HepG2 (cell line): ENCODE measurements at regions not wholly inside any gene's neighbourhood (a gene's known extent, or its start where the extent isn't known, plus 50 kb on each side); places are given as distances from the start of the nearest gene placed in this dataset.

Experiments used
- ATAC-seq: fragments of 200-7000 bp; cut with Tn5 transposase; 3 replicates; pipeline ENCODE4 v1.9.1; 2020; ENCODE audit warnings: mild to moderate bottlenecking, moderate library complexity
- BruUV-seq: library from RNA; stranded (reverse); fragments of 400-500 nt; replicated peaks from 2 replicates; lab custom pipeline; 2021; lab: Mats Ljungman, UMichigan
- CTCF ChIA-PET: fragments of 300-600 bp; formaldehyde crosslinking; extraction: SDS; loops from one replicate; lab custom pipeline; 2021; ENCODE audit warnings: low total read pairs, inconsistent platforms, low intra/inter-chr PET ratio; lab: Yijun Ruan, JAX
- POLR2A ChIA-PET: fragments of 350-600 bp; sonication (Branson Sonifier 250); formaldehyde crosslinking; loops from one replicate; lab custom pipeline; 2020; ENCODE audit warnings: antibody characterized with exemption, inconsistent platforms; lab: Yijun Ruan, JAX
- DNase-seq: peaks from one replicate; pipeline ENCODE4 v3.0.0-alpha.2; 2015; ENCODE audit warnings: low spot score
- FAIRE-seq: peaks from 3 replicates; lab custom pipeline; 2011; peaks lifted over from hg19 to GRCh38; lab: Jason Lieb, UNC
- H2AFZ ChIP-seq: one replicate; pipeline ENCODE4 v1.6.1; 2011; ENCODE audit warnings: low read length, inconsistent platforms
- H3K27ac ChIP-seq: fragments of 300-600 bp; 3 replicates; pipeline ENCODE4 v1.8.0; 2011; ENCODE audit warnings: mixed run types, mild to moderate bottlenecking, mixed read lengths, low read length, inconsistent platforms; ENCODE audit not compliant: insufficient read depth; ENCODE audit errors: extremely low read length
- H3K27me3 ChIP-seq, 2 experiments: fragments of 200-600 bp in 1 of 2; 2 replicates in 1 of 2; 3 replicates in 1 of 2; pipeline versions ENCODE4 v1.6.0 to v1.8.0; 2011; ENCODE audit warnings: low read length in 2 of 2, mild to moderate bottlenecking in 2 of 2, moderate library complexity in 2 of 2, inconsistent platforms in 1 of 2; ENCODE audit not compliant: insufficient read depth in 2 of 2, control insufficient read depth in 1 of 2
- H3K36me3 ChIP-seq, 2 experiments: fragments of 200-600 bp in 1 of 2; replicated peaks in 1 of 2; 2 replicates in 1 of 2; 3 replicates in 1 of 2; pipeline versions ENCODE4 v1.5.1 to v1.8.0; 2011; ENCODE audit warnings: low read length in 2 of 2, inconsistent platforms in 1 of 2; ENCODE audit not compliant: insufficient read depth in 2 of 2, control insufficient read depth in 1 of 2
- H3K4me1 ChIP-seq: 2 replicates; pipeline ENCODE4 v1.5.1; 2012; ENCODE audit warnings: low read length, inconsistent platforms; ENCODE audit not compliant: insufficient read depth
- H3K4me2 ChIP-seq: 2 replicates; pipeline ENCODE4 v1.6.0; 2011; ENCODE audit warnings: low read depth, low read length, inconsistent platforms
- H3K4me3 ChIP-seq, 3 experiments: fragments of 200-600 bp in 1 of 3; sonication (generic), shearing (Covaris generic) in 1 of 3; replicated peaks in 1 of 3; 2 replicates each; pipeline ENCODE4 v1.5.1; 2011 to 2016; ENCODE audit warnings: low read length in 3 of 3, inconsistent platforms in 2 of 3, low read depth in 2 of 3, mild to moderate bottlenecking in 2 of 3, control low read depth in 1 of 3, mixed read lengths in 1 of 3; ENCODE audit not compliant: insufficient read depth in 1 of 3
- H3K79me2 ChIP-seq: one replicate; pipeline ENCODE4 v1.6.1; 2011; ENCODE audit warnings: low read length, inconsistent platforms; ENCODE audit not compliant: insufficient read depth
- H3K9ac ChIP-seq: 2 replicates; pipeline ENCODE4 v1.6.0; 2011; ENCODE audit warnings: mild to moderate bottlenecking, low read depth, low read length, inconsistent platforms; ENCODE audit not compliant: insufficient read depth
- H3K9me3 ChIP-seq: 2 replicates; pipeline ENCODE4 v1.5.1; 2012; ENCODE audit warnings: mild to moderate bottlenecking, low read length
- H4K20me1 ChIP-seq: 2 replicates; pipeline ENCODE4 v1.6.0; 2011; ENCODE audit warnings: inconsistent platforms, mild to moderate bottlenecking, low read length, moderate library complexity; ENCODE audit not compliant: insufficient read depth
- ELF4 ChIP-seq: sonication (generic); formaldehyde crosslinking; IDR thresholded peaks from 2 replicates; pipeline ENCODE4 v1.5.0; 2020; ENCODE audit warnings: missing genetic modification reagents, mild to moderate bottlenecking, moderate library complexity, borderline replicate concordance
- ZNF280D ChIP-seq: sonication (generic); formaldehyde crosslinking; IDR thresholded peaks from 2 replicates; pipeline ENCODE4 v1.5.1; 2020; ENCODE audit warnings: mild to moderate bottlenecking, missing genetic modification reagents
- ZNF335 ChIP-seq: sonication (generic); formaldehyde crosslinking; IDR thresholded peaks from 2 replicates; pipeline ENCODE4 v1.4.0; 2020; ENCODE audit warnings: missing genetic modification reagents
- ZNF614 ChIP-seq: IDR thresholded peaks from 2 replicates; pipeline ENCODE4 v1.6.1; 2018; ENCODE audit warnings: missing biosample characterization, missing genetic modification reagents, inconsistent platforms, borderline replicate concordance
- WGBS: methylation state at CpG from one replicate; pipeline ENCODE4 v1.1.6; 2017; ENCODE audit warnings: low lambda C conversion rate; 5-methylcytosine and 5-hydroxymethylcytosine counted together
- in situ Hi-C: cut with HindIII; loops from 2 replicates; pipeline ENCODE4 v1.10.0; 2017; ENCODE audit warnings: low pct_unique_long_range_greater_than_20kb; ENCODE audit not compliant: extremely low pct_ligation_motif_present
- intact Hi-C: fragments of 100-400 bp; cut with micrococcal nuclease; formaldehyde crosslinking; loops from one replicate; pipeline ENCODE4 v1.10.0; 2022; ENCODE audit not compliant: unreplicated experiment
- TF ChIP-seq, protein P1 (sequence below): sonication (generic); formaldehyde crosslinking; conservative IDR thresholded peaks from 2 replicates; pipeline ENCODE4 v1.8.0; 2022; ENCODE audit warnings: mild to moderate bottlenecking, moderate library complexity, missing genetic modification reagents

DNA sequence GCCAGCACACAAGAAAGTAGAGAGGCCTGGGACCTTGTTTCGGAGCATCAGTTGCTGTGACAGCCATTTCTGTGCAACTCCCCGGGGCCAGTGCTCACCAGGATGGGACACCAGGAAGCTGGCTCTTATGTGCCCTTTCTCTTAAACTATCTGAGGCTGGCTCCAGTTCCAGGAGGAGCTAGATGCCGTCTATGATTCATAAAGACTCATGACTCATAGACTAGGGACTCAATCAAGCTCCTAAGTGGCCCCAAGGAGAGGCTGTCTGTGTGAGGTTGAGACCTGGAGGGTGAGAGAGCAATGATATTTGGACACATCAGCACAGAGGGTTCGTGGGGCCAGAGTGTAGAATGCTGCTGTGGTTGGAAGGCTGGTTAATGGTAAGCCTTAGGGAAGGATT, 580.1 kb downstream of the CCSER2 start:
- H3K4me2 ChIP-seq, result no peak overlapping the region
- no peak overlapping the region for H2AFZ ChIP-seq
- TF ChIP-seq ZNF335 (CRISPR knock-in tag) (no peak), ZNF614 (CRISPR knock-in tag) (no peak), ELF4 (CRISPR knock-in tag) (no peak), ZNF280D (CRISPR knock-in tag) (no peak)
- TF ChIP-seq, protein P1, sequence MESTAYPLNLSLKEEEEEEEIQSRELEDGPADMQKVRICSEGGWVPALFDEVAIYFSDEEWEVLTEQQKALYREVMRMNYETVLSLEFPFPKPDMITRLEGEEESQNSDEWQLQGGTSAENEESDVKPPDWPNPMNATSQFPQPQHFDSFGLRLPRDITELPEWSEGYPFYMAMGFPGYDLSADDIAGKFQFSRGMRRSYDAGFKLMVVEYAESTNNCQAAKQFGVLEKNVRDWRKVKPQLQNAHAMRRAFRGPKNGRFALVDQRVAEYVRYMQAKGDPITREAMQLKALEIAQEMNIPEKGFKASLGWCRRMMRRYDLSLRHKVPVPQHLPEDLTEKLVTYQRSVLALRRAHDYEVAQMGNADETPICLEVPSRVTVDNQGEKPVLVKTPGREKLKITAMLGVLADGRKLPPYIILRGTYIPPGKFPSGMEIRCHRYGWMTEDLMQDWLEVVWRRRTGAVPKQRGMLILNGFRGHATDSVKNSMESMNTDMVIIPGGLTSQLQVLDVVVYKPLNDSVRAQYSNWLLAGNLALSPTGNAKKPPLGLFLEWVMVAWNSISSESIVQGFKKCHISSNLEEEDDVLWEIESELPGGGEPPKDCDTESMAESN (CRISPR knock-in tag), result no peak
- no peak overlapping the region for H3K27ac ChIP-seq
- intact Hi-C loops (no loop called here), in situ Hi-C loops (no loop called here)
- H4K20me1 ChIP-seq, result no peaks in the 10 kb centered on the region
- ChIA-PET CTCF (no interaction called here), POLR2A (no interaction called here)
- no peaks in the 10 kb centered on the region for H3K9me3 ChIP-seq
- no peak for DNase-seq
- no peaks in the 10 kb centered on the region for H3K4me1 ChIP-seq
- no peak for FAIRE-seq
- no peak overlapping the region for H3K9ac ChIP-seq
- no peaks in the 10 kb centered on the region for H3K27me3 ChIP-seq
- WGBS, result 6% methylated on average over 4 of the region's 4 CpGs
- no peaks in the 10 kb centered on the region for H3K36me3 ChIP-seq
- H3K4me3 ChIP-seq, result no peak overlapping the region
- H3K79me2 ChIP-seq, result no peaks in the 10 kb centered on the region
- ATAC-seq, result no peak
- no TSS peak for BruUV-seq
